Right lobe of liver (tissue), 4 donors: ENCODE measurements at regions not wholly inside any gene's neighbourhood (a gene's known extent, or its start where the extent isn't known, plus 50 kb on each side); places are given as distances from the start of the nearest gene placed in this dataset.

Experiments used
- CTCF ChIP-seq, 4 donors: fragments of 200-600 bp in 3 of 4; fragments of 450-650 bp in 1 of 4; IDR thresholded peaks; one replicate each; pipeline versions ENCODE4 v1.5.1 to v1.8.0; 2016 to 2022; ENCODE audit warnings: antibody characterized with exemption in 4 of 4, mild to moderate bottlenecking in 2 of 4
- POLR2A ChIP-seq: fragments of 450-650 bp; IDR thresholded peaks from one replicate; pipeline ENCODE4 v1.6.1; 2017; ENCODE audit warnings: antibody characterized with exemption, mild to moderate bottlenecking
- donor health status: DM: no; HTN: no; CAD: no.
- donor health status: DM: no; HTN: no; CAD: no.
- donor health status: DM: no; HTN: yes; CAD: no.

- TF ChIP-seq CTCF (IDR thresholded peaks at IDR 0.05): no peak
- no peak for TF ChIP-seq POLR2A
These were observed 169.5 kb downstream of the DIPK2A start for GRCh38 chr3:144141074-144141473.
